A172 (cell line): ENCODE measurements at regions not wholly inside any gene's neighbourhood (a gene's known extent, or its start where the extent isn't known, plus 50 kb on each side); places are given as distances from the start of the nearest gene placed in this dataset.
"Not testable (repeated sequence)": the region's sequence is repeated elsewhere in the genome, so short reads cannot be mapped to it uniquely, and the experiment has no call there.

Source experiments
- DNase-seq: peaks from one replicate; pipeline ENCODE4 v3.0.0-alpha.2; 2015; ENCODE audit warnings: low spot score

GRCh38 chr19:28569132-28570131 lies 643.5 kb downstream of the UQCRFS1 start:
- no peak for DNase-seq

GRCh38 chr19:28567834-28568233 lies 645.1 kb downstream of the UQCRFS1 start:
- DNase-seq = no peak

GRCh38 chr19:28563964-28564921 lies 648.7 kb downstream of the UQCRFS1 start:
- no peak for DNase-seq

- no peak for DNase-seq
Measured at GRCh38 chr19:28560786-28561185, 652.2 kb downstream of the UQCRFS1 start.

- no peak for DNase-seq
Measured at GRCh38 chr19:28558783-28559182, 654.2 kb downstream of the UQCRFS1 start.

- DNase-seq = no peak
Measured at GRCh38 chr19:28556371-28556770, 656.6 kb downstream of the UQCRFS1 start.

GRCh38 chr19:28555317-28555716 lies 657.6 kb downstream of the UQCRFS1 start:
- no peak for DNase-seq

- DNase-seq = no peak
Measured at GRCh38 chr19:28554321-28555091, 658.4 kb downstream of the UQCRFS1 start.

GRCh38 chr19:28553764-28554163 lies 659.2 kb downstream of the UQCRFS1 start:
- no peak for DNase-seq

- DNase-seq = peak; percentile 32
Measured at GRCh38 chr19:28553005-28553404, 659.9 kb downstream of the UQCRFS1 start.

- no peak for DNase-seq
Measured at GRCh38 chr19:28549680-28550277, 663.2 kb downstream of the UQCRFS1 start.

GRCh38 chr19:28546148-28546685 lies 666.7 kb downstream of the UQCRFS1 start:
- DNase-seq = no peak

- DNase-seq = not testable (repeated sequence)
Measured at GRCh38 chr19:28545397-28545796, 667.6 kb downstream of the UQCRFS1 start.

- DNase-seq = no peak
Measured at GRCh38 chr19:28544451-28545261, 668.3 kb downstream of the UQCRFS1 start.

- no peak for DNase-seq
Measured at GRCh38 chr19:28543244-28543776, 669.6 kb downstream of the UQCRFS1 start.

- DNase-seq = no peak
Measured at GRCh38 chr19:28542394-28543243, 670.3 kb downstream of the UQCRFS1 start.

GRCh38 chr19:28541602-28542393 lies 671.2 kb downstream of the UQCRFS1 start:
- DNase-seq = no peak

- no peak for DNase-seq
Measured at GRCh38 chr19:28541029-28541428, 671.9 kb downstream of the UQCRFS1 start.
